ENCODE measurements at regions not wholly inside any gene's neighbourhood (a gene's known extent, or its start where the extent isn't known, plus 50 kb on each side); places are given as distances from the start of the nearest gene placed in this dataset.
"Not testable (repeated sequence)": the region's sequence is repeated elsewhere in the genome, so short reads cannot be mapped to it uniquely, and the experiment has no call there.

- no peak for DNase-seq (ENCODE audit: low read depth in 2 of 2)
Measured at GRCh38 chr20:25848222-25848621, 151.6 kb upstream of the ZNF337 start.

DNA sequence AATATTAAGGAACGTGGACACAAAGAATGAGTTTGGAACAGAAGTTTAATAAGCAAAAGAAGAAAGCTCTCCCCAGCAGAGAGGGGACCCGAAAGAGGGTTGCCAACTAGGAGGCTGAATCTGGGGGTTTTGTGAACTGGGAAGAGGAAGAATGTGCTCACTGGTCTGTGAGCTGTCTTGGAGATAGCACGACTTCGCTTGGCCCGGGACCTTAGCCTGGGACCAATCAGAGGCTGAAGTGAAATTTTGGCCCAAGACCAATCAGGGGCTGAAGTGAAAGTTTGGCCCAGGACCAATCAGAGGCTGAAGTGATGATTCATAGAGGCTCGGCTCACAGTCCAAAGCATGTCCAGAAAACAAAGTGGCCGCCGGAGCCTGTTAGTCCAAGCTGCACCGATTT is 148.0 kb upstream of the ZNF337 start:
- not testable (repeated sequence) for DNase-seq (ENCODE audit: low read depth in 2 of 2)

DNA sequence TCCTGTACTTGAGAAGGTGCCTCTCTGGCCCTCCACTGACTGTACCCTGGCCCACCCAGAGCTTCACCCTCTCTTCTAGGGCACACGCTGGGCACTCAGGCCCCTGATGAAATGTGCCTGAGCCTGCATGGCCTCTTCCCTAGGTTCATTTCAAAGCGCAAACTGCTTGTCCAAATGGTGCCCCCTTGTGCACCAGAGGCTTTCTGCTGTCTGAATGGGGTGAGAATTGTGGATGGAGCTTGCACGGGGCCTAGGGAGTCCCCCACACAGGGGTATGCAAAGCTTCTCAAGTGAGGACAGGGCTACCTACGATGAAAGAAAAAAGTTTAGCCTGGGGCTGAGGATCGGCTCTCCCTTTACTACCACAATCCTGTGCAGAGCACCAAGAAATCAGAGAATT is 116.9 kb upstream of the ZNF337 start:
- DNase-seq (ENCODE audit: low read depth in 2 of 2): not testable (repeated sequence)

- not testable (repeated sequence) for DNase-seq (ENCODE audit: low read depth in 2 of 2)
Measured at GRCh38 chr20:25798174-25798993, 101.7 kb upstream of the ZNF337 start.

DNA sequence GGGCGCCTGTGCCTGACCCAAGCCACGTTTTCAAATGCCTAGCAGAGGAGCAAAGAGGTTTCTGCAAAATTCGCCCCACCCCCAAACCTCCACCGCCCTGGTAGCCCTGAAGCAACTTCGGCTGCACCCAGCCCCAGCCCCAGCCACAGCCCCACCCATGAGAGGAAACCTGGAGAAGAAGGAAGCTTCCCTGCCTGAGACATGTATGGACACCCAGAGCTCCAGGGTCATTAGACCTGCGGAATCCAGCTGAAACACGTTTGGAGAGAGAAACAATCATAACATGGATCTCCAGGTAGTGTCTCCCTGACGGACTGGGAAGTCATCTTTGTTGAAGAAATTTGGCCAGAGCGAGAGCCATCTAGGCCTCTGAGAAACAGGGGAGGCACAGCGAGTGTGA is 100.4 kb upstream of the ZNF337 start:
- not testable (repeated sequence) for DNase-seq (ENCODE audit: low read depth in 2 of 2)

- not testable (repeated sequence) for DNase-seq (ENCODE audit: low read depth in 2 of 2)
Measured at GRCh38 chr20:25777241-25777640, 80.6 kb upstream of the ZNF337 start.

- DNase-seq (ENCODE audit: low read depth in 2 of 2): not testable (repeated sequence)
Measured at GRCh38 chr20:25774711-25775110, 78.1 kb upstream of the ZNF337 start.

GRCh38 chr20:25774203-25774602 is 77.5 kb upstream of the ZNF337 start:
- DNase-seq (ENCODE audit: low read depth in 2 of 2): not testable (repeated sequence)

DNA sequence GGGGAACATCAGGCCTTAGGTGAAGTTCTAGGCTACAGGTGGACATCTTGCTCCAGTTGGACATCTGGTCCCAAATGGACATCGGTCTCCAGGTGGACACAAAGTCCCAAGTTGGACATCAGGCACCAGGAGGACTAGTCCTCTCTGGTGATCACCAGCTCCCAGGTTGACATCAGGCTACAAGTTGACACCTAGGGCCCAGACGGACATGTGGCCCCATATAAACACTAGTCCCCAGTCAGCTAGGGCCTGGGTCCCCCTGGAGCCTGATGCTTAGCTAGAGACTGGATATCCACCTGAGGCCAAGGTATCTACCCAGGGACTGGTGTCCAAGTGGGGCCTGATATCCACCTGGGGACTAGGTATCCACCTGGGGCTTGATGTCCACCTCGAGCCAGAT is 75.8 kb upstream of the ZNF337 start:
- not testable (repeated sequence) for DNase-seq (ENCODE audit: low read depth in 2 of 2)

- DNase-seq (ENCODE audit: low read depth in 2 of 2): not testable (repeated sequence)
Measured at GRCh38 chr20:25771818-25772217, 75.2 kb upstream of the ZNF337 start.

DNA sequence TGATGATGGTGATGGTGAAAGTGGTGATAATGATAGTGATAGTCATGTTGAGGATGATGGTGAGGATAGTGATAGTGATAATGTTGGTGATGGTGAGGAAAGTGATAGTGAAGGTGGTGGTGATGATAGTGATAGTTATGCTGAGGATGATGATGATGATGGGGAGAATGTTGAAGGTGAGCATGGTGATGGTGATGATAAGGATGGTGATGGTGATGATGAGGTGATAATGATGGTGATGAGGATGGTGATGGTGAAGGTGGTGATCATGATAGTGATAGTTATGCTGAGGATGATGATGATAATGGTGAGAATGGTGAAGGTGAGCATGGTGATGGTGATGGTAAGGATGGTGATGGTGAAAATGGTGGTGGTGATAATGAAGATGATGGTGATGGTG is 64.9 kb upstream of the ZNF337 start:
- DNase-seq (ENCODE audit: low read depth in 2 of 2): no peak

- not testable (repeated sequence) for DNase-seq (ENCODE audit: low read depth in 2 of 2)
Measured at GRCh38 chr20:25761046-25761445, 64.4 kb upstream of the ZNF337 start.

- peak in 1 of 2 donors; percentile 21 for DNase-seq (ENCODE audit: low read depth in 2 of 2)
Measured at GRCh38 chr20:25750765-25751696, 54.4 kb upstream of the ZNF337 start.

DNA sequence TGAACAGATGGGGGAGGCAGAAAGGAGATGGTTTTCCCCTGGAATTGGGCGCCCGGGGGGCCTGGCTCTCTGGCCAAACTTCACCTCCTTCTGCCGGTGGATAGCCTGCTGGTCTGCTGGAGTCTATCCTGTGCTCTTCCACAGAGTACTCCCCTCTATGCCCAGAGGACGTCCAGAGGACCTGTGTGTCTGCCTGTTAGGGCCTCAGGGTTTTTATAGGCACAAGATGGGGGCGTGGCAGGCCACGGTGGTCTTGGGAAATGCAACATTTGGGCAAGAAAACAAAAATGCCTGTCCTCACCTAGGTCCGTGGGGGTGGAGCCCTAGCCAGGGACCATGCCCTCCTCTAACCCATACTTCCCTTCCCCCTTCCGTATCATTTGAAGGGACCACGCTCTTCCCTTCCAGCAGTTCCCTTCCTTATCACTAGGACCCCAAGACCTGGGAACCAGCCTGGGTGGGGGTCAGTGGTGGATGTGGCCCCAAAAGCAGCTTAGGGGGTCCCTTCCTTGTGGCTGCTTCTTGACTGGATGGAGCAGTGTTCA is 53.6 kb upstream of the ZNF337 start:
- no peak for DNase-seq (ENCODE audit: low read depth in 2 of 2)

GRCh38 chr20:25749649-25750048 is 53.0 kb upstream of the ZNF337 start:
- DNase-seq (ENCODE audit: low read depth in 2 of 2): no peak

All from dermis microvascular lymphatic vessel endothelial cell (primary cell).